ENCODE measurements at regions not wholly inside any gene's neighbourhood (a gene's known extent, or its start where the extent isn't known, plus 50 kb on each side); places are given as distances from the start of the nearest gene placed in this dataset.

DNA sequence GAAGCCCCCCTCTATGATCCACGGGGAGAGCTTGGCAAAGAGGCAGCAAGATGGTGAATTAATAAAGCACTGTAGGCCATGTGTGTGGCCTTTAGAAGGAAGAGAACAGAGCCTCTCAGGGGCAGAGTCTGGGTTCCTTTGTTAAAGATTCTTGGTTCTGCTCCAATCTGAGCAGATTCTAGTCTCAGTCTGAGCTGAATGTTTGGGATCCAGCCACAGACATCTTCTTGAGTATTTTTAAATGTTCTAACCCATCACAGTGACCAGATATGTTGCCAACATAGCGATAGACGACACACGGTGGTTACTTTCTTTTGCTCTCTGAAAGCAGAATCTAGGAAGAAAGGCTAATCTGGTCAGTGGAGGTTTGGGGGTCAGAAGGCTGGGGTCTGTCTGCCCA, 147.5 kb upstream of the GPR12 start:
- Histone ChIP-seq H3K4me1 (ENCODE audit: control insufficient read depth, insufficient read depth, low read length) (no peaks in the 10 kb centered on the region), H3K27ac (ENCODE audit: low read length) (no peak overlapping the region), H3K27me3 (ENCODE audit: control insufficient read depth, insufficient read depth) (no peaks in the 10 kb centered on the region), H3K9me3 (ENCODE audit: control insufficient read depth, low read length) (no peaks in the 10 kb centered on the region), H3K4me3 (ENCODE audit: low read length) (no peak overlapping the region)
- ATAC-seq (no peak), DNase-seq (no peak)
- intact Hi-C loops (cut with DNase I) = no loop called here
- 73% methylated on average over 4 of the region's 4 CpGs for WGBS

DNA sequence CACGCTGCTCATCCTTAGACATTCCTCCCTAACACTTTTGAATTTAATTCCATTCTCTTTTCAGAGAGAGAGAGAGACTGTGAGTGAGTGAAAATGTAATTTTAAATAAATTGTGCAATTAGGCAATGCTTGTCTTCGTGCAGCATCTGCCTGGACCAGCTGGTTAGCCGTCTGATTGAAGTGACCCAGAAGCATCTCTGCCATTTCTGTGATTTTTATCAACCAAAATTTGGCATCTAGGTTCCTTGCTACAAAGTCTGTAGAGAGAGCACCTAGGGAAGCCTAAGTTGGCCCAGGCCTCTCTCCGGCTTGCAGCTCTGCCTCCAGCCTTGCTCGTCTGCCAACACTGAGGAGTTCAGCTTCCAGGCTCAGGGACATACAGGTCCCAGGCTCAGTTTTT, 138.6 kb upstream of the GPR12 start:
- 62% methylated on average over 5 of the region's 5 CpGs for WGBS
- H3K27me3 ChIP-seq (ENCODE audit: control insufficient read depth, insufficient read depth) = no peaks in the 10 kb centered on the region
- intact Hi-C loops (cut with DNase I) = no loop called here

DNA sequence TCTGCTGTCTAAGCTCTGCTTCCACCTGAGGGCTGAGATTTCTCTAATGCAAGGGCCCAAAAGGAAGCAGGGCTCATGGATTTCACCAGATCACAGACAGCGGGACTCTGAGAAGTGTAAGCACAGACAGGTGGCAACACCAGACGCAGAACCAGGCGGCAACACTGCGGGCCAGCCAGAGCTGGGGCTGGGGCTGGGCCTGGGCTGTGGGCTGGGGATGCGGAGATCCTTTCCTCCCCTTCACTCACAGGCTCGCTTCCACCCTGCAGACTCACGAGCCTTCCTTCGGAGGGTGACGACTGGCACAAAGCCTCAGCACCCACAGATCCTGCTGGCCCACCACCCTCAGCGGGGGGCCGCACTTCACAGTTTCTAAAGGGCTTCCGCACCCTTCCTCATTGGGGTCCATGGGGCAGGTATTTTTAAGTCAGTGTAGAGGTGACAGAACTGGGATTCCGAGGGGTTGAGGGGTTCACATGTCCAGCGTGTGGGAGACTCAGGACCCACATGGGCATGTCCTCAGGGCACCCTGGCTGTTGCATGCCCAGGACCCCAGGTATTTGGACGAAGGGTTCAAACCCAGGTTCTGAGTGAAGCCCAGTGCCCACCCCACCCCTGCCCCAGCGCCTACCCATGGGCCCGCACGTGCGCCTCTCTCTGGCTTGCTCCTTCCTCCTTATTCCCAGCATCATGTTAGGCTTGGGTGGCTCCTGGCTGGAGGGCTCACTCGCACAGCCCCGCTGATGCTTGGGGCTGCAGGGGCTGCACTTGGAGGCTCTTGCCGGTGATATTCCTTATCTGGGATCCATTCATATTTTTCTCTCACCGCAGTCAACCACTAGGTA, 137.3 kb upstream of the GPR12 start:
- 77% methylated on average over 23 of the region's 23 CpGs for WGBS
- no peaks in the 10 kb centered on the region for H3K27me3 ChIP-seq (ENCODE audit: control insufficient read depth, insufficient read depth)

More for the DNA sequence above, 138.6 kb upstream of the GPR12 start:
- Histone ChIP-seq H3K27ac (ENCODE audit: low read length) (no peak overlapping the region), H3K4me3 (ENCODE audit: low read length) (no peak overlapping the region), H3K4me1 (ENCODE audit: control insufficient read depth, insufficient read depth, low read length) (no peaks in the 10 kb centered on the region), H3K9me3 (ENCODE audit: control insufficient read depth, low read length) (no peaks in the 10 kb centered on the region)
- ATAC-seq = no peak
- DNase-seq = no peak

DNA sequence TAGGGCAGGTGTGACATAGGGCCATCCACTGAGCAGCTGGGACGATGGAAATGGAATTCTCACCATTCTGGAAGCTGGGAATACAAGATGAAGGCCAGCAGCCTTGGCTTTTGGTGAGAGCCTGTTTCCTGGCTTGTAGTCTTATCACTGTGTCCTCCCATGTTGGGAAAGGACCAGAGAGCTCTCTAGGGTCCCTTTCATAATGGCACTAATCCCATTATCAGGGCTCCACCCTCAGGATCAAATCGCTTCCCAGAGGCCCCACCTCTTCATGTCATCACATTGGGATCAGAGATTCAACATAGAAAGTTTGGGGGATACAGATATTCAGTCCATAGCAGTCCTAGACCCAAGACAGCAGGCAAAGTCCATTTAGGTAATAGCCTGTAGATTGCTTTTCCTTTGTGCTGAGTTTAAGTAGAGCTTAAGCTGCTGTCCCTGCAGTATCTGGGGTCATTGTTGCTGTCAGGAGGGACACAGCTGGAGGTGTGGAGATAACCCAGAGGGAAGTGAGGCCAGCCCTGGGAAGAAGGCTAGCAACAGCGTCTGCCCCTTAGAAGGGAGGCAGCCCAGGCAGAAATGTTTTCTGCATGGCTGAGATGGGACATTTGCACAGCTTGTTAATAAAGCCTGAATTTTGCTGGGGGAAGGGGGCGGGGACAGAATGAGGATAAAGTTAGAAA, 136.5 kb upstream of the GPR12 start:
- no peak overlapping the region for H3K27ac ChIP-seq (ENCODE audit: low read length)
- no peak for ATAC-seq
- 32% methylated on average over 4 of the region's 4 CpGs for WGBS
- H3K4me1 ChIP-seq (ENCODE audit: control insufficient read depth, insufficient read depth, low read length) = no peaks in the 10 kb centered on the region
- H3K4me3 ChIP-seq (ENCODE audit: low read length) = no peak overlapping the region
- no peaks in the 10 kb centered on the region for H3K27me3 ChIP-seq (ENCODE audit: control insufficient read depth, insufficient read depth)
- no peaks in the 10 kb centered on the region for H3K9me3 ChIP-seq (ENCODE audit: control insufficient read depth, low read length)
- no peak for DNase-seq
- intact Hi-C loops (cut with DNase I) = no loop called here

More for the DNA sequence above, 137.3 kb upstream of the GPR12 start:
- H3K4me1 ChIP-seq (ENCODE audit: control insufficient read depth, insufficient read depth, low read length) = no peaks in the 10 kb centered on the region
- no peak overlapping the region for H3K27ac ChIP-seq (ENCODE audit: low read length)
- intact Hi-C loops (cut with DNase I) = no loop called here
- H3K9me3 ChIP-seq (ENCODE audit: control insufficient read depth, low read length) = no peaks in the 10 kb centered on the region
- DNase-seq (peak in 1 of 3 donors; percentile 24), ATAC-seq (peak in 1 of 2 donors; percentile 33)
- H3K4me3 ChIP-seq (ENCODE audit: low read length) = no peak overlapping the region

DNA sequence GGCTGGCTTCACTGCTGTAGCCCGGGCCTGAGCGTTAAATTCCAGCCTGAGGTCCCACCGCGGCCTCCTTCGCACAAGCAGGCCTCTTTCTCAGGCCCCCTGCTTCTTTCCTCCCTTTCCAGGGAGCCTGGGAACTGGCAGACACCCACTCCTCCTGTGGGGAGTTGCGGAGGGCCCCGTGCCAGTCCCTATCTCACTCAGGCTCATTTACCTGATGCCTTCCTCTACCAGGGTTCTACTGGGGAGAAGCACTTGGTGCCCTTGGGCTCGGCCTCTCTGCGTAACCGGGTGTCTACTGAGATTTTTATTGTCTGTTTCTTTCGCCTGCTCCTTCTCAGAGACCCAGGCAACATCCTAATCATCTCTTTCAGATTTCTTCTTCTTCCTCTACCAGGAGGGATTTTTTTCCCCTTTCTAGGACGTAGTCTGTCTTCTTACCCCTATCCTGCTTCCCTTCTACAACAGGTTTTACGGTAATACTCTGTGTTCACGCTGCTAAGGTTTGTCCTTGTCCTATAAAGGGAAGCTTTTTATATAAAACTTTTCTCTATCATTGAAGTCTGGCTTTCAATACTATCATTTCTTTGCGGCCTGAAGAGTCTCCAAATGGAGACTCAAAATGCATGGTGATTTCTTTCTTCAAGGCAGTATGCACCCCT, 135.4 kb upstream of the GPR12 start:
- WGBS = 56% methylated on average over 15 of the region's 15 CpGs
- no peaks in the 10 kb centered on the region for H3K4me1 ChIP-seq (ENCODE audit: control insufficient read depth, insufficient read depth, low read length)
- no peaks in the 10 kb centered on the region for H3K9me3 ChIP-seq (ENCODE audit: control insufficient read depth, low read length)
- H3K27me3 ChIP-seq (ENCODE audit: control insufficient read depth, insufficient read depth) = no peaks in the 10 kb centered on the region
- ATAC-seq = no peak
- no peak overlapping the region for H3K27ac ChIP-seq (ENCODE audit: low read length)
- intact Hi-C loops (cut with DNase I) = no loop called here
- H3K4me3 ChIP-seq (ENCODE audit: low read length) = no peak overlapping the region
- DNase-seq = no peak

DNA sequence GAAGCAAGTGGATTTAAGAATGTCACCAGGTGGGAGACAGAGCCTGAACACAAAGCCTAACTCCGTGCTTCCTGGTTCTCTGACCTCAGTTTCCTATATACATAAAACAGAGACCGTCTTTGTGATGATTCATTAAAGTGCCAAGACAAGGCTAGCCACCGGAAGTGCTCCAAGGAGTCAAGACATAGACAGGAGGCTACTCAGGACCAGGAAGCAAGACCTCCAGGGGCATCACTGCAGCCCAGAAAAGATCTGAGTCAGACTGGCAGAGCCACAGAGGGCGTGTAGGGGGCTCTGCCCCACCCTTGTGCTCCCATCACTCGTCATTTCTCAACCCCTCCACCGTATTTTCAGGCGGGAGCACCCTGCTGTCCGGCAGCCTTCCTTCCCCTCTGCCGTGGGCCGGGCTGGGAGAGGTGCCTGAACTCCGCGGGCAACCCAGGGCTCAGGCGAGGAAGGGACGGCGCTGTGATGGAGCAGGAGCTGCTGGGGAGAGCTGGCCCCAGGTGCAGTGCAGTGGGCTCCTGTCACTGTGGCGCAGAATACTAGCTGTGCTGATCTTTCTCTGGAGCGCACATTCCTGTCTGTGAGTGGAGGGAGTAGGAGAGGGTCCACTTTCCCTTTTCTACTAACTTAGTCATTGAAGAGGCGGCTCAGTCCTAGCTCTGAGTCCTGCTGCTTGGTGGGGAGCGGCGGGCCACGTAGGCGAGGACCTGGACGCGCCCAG, 134.7 kb upstream of the GPR12 start:
- Histone ChIP-seq H3K27ac (ENCODE audit: low read length) (no peak overlapping the region), H3K4me1 (ENCODE audit: control insufficient read depth, insufficient read depth, low read length) (no peaks in the 10 kb centered on the region), H3K27me3 (ENCODE audit: control insufficient read depth, insufficient read depth) (no peaks in the 10 kb centered on the region), H3K9me3 (ENCODE audit: control insufficient read depth, low read length) (no peaks in the 10 kb centered on the region), H3K4me3 (ENCODE audit: low read length) (no peak overlapping the region)
- intact Hi-C loops (cut with DNase I) = no loop called here
- WGBS = 44% methylated on average over 24 of the region's 24 CpGs
- DNase-seq (peak in 1 of 3 donors; percentile 34), ATAC-seq (no peak)

DNA sequence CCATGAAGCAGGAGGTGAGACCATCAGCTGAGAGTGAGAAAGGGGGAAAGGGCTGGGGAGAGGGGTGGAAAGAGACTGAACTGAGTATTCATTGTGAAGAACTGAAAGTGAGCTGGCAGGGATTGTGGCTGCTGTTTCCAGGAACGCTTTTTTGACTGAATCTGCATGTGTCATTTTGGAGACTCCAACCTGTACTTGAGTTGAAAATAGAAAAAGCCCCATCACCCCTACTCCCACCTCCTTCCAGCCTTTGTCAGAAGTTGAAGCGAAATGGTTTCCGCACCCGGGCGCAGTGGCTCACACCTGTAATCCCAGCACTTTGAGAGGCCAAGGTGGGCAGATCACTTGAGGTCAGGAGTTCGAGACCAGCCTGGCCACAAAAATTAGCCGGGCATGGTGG, 128.0 kb upstream of the GPR12 start:
- no peak overlapping the region for H3K4me3 ChIP-seq (ENCODE audit: low read length)
- H3K27me3 ChIP-seq (ENCODE audit: control insufficient read depth, insufficient read depth) = peaks cover 2% of the 10 kb centered on the region
- no peak overlapping the region for H3K27ac ChIP-seq (ENCODE audit: low read length)
- ATAC-seq (no peak), DNase-seq (no peak)
- intact Hi-C loops (cut with DNase I) = no loop called here
- 90% methylated on average over 7 of the region's 7 CpGs for WGBS
- no peaks in the 10 kb centered on the region for H3K4me1 ChIP-seq (ENCODE audit: control insufficient read depth, insufficient read depth, low read length)
- no peaks in the 10 kb centered on the region for H3K9me3 ChIP-seq (ENCODE audit: control insufficient read depth, low read length)

DNA sequence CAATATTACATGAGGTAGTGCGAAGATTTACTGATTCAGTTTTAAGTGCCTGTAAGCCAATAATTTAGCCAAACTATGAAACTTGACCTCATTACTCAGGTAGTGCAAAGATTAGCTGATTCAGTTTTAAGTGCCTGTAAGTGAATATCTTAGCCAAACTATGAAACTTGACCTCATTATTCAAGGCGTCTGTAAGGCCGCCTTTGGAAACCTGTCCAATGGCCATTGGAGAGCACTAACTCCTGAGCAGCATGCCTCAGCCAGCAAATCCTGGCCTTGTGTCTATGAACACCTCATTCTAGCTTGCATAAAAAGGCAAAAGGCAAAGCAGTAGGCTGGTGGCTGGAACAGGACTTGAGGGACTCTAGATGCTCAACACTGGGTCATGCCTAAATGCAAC, 127.0 kb upstream of the GPR12 start:
- intact Hi-C loops (cut with DNase I) = no loop called here
- ATAC-seq (no peak), DNase-seq (no peak)
- peaks cover 2% of the 10 kb centered on the region for H3K27me3 ChIP-seq (ENCODE audit: control insufficient read depth, insufficient read depth)
- H3K4me1 ChIP-seq (ENCODE audit: control insufficient read depth, insufficient read depth, low read length) = no peaks in the 10 kb centered on the region
- H3K27ac ChIP-seq (ENCODE audit: low read length) = no peak overlapping the region
- H3K4me3 ChIP-seq (ENCODE audit: low read length) = no peak overlapping the region
- WGBS = 87% methylated on average over 3 of the region's 3 CpGs
- H3K9me3 ChIP-seq (ENCODE audit: control insufficient read depth, low read length) = no peaks in the 10 kb centered on the region

DNA sequence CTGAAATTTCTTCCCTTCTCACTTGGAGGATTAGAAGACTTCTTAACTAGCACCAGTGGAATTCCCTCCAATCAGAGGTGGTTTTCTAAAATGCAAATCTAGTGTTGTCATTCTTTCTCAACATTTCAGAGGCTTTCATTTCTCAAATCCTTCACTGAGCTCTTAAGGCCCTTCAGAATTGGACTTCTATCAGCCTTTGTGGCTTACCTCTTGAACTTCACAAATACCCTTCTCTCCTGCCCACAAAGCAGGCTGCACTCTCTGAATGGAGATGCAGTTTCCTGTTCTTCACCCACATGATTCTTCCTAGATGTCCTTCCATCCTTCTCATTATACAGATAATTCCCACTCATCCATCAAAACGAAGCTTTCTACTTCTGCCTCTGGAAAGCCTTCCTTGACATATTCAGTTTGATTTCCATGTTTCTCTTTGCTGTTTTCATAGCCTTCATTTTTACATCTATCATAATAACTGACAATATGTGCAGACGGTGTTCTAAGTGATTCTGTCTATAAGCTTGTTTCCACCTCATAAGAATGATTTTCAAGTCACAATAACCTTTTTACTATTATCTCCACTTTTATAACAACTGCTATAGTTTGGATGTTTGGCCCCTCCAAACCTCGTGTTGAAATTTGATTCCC, 123.1 kb upstream of the GPR12 start:
- no peak overlapping the region for H3K27ac ChIP-seq (ENCODE audit: low read length)
- peaks cover 2% of the 10 kb centered on the region for H3K27me3 ChIP-seq (ENCODE audit: control insufficient read depth, insufficient read depth)
- intact Hi-C loops (cut with DNase I) = no loop called here
- 55% methylated on average over 3 of the region's 3 CpGs for WGBS
- DNase-seq (no peak), ATAC-seq (no peak)
- no peaks in the 10 kb centered on the region for H3K9me3 ChIP-seq (ENCODE audit: control insufficient read depth, low read length)
- no peaks in the 10 kb centered on the region for H3K4me1 ChIP-seq (ENCODE audit: control insufficient read depth, insufficient read depth, low read length)
- no peak overlapping the region for H3K4me3 ChIP-seq (ENCODE audit: low read length)

DNA sequence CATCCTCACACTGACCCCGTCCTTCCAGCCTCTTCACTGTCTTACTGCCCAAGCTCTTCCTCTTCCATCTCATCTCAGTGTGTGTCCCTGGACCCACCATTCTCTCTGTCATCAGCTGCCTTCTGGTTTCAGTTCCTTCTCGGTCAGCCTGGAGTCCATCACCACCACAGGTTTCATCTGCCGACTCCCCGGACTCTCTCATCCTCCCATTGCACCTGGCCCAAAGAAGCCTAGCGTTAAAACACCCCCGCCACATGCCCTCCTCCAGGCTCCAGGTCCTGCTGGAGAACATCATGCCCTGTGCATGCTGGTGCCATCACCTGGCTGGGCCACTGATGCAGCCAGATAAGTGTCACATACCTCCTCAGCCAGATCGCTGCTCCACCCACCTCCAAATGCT, 122.1 kb upstream of the GPR12 start:
- H3K9me3 ChIP-seq (ENCODE audit: control insufficient read depth, low read length) = no peaks in the 10 kb centered on the region
- DNase-seq = no peak
- no peaks in the 10 kb centered on the region for H3K27me3 ChIP-seq (ENCODE audit: control insufficient read depth, insufficient read depth)
- no peak overlapping the region for H3K4me3 ChIP-seq (ENCODE audit: low read length)
- WGBS = 90% methylated on average over 7 of the region's 7 CpGs
- H3K4me1 ChIP-seq (ENCODE audit: control insufficient read depth, insufficient read depth, low read length) = no peaks in the 10 kb centered on the region
- no peak overlapping the region for H3K27ac ChIP-seq (ENCODE audit: low read length)
- intact Hi-C loops (cut with DNase I) = no loop called here
- no peak for ATAC-seq

Measured in right cardiac atrium (tissue), 5 donors.